Panc1 (cell line): ENCODE measurements at regions not wholly inside any gene's neighbourhood (a gene's known extent, or its start where the extent isn't known, plus 50 kb on each side); places are given as distances from the start of the nearest gene placed in this dataset.

Source experiments
- ATAC-seq: fragments of 200-7000 bp; cut with Tn5 transposase; 2 replicates; pipeline ENCODE4 v1.9.1; 2020; ENCODE audit warnings: mild to moderate bottlenecking, moderate library complexity
- BruUV-seq: library from RNA; stranded (reverse); fragments of 400-500 nt; replicated peaks from 2 replicates; lab custom pipeline; 2021; lab: Mats Ljungman, UMichigan
- CTCF ChIA-PET: fragments of 300-600 bp; sonication (Branson Sonifier 250); formaldehyde crosslinking; loops from one replicate; lab custom pipeline; 2022; ENCODE audit warnings: antibody characterized with exemption; lab: Charles Lee
- POLR2A ChIA-PET: fragments of 300-600 bp; sonication (Branson Sonifier 250); formaldehyde crosslinking; loops from one replicate; lab custom pipeline; 2022; ENCODE audit warnings: antibody characterized with exemption; lab: Charles Lee
- DNase-seq: peaks from one replicate; pipeline ENCODE4 v3.0.0-alpha.2; 2010; ENCODE audit warnings: low read depth, low spot score
- H3K27ac ChIP-seq: 2 replicates; pipeline ENCODE4 v1.5.1; 2011; ENCODE audit warnings: mild to moderate bottlenecking, low read length, inconsistent platforms
- H3K27me3 ChIP-seq: fragments of 200-500 bp; sonication (Bioruptor generic); 2 replicates; pipeline ENCODE4 v1.6.0; 2014; ENCODE audit warnings: low read length, inconsistent platforms; ENCODE audit not compliant: control insufficient read depth, insufficient read depth
- H3K36me3 ChIP-seq: fragments of 200-500 bp; sonication (Bioruptor generic); 2 replicates; pipeline ENCODE4 v1.5.1; 2014; ENCODE audit warnings: inconsistent platforms, mild to moderate bottlenecking, low read length, moderate library complexity; ENCODE audit not compliant: control insufficient read depth, insufficient read depth
- H3K4me1 ChIP-seq: 2 replicates; pipeline ENCODE4 v1.5.1; 2011; ENCODE audit warnings: inconsistent platforms, mild to moderate bottlenecking, low read length, moderate library complexity; ENCODE audit not compliant: control insufficient read depth, insufficient read depth
- H3K4me3 ChIP-seq, 2 experiments: 2 replicates each; pipeline ENCODE4 v1.5.1; 2011 to 2012; ENCODE audit warnings: low read depth in 2 of 2, low read length in 2 of 2, mild to moderate bottlenecking in 2 of 2, inconsistent platforms in 1 of 2, moderate library complexity in 1 of 2
- H3K9me3 ChIP-seq: fragments of 200-500 bp; sonication (Bioruptor generic); 2 replicates; pipeline ENCODE4 v1.5.1; 2014; ENCODE audit warnings: low read depth, mild to moderate bottlenecking, inconsistent platforms, low read length, moderate library complexity; ENCODE audit not compliant: control insufficient read depth, insufficient read depth
- POLR2AphosphoS5 ChIP-seq: IDR thresholded peaks from 2 replicates; pipeline ENCODE4 v1.6.1; 2012; ENCODE audit warnings: mild to moderate bottlenecking, low read depth, low read length, moderate library complexity
- SIN3A ChIP-seq: IDR thresholded peaks from 2 replicates; pipeline ENCODE4 v1.6.1; 2012; ENCODE audit warnings: low read depth, mild to moderate bottlenecking, low read length, moderate library complexity, borderline replicate concordance; ENCODE audit not compliant: insufficient read depth
- TCF7L2 ChIP-seq: IDR thresholded peaks from 2 replicates; pipeline ENCODE4 v1.6.1; 2011; ENCODE audit warnings: mild to moderate bottlenecking, low read depth, low read length, inconsistent platforms
- in situ Hi-C: cut with HindIII; loops from 2 replicates; pipeline ENCODE4 v1.10.0; 2016; ENCODE audit warnings: low sequenced_read_pairs, low pct_unique_long_range_greater_than_20kb
- intact Hi-C: fragments of 100-400 bp; cut with micrococcal nuclease; formaldehyde crosslinking; loops from one replicate; pipeline ENCODE4 v1.10.0; 2022; ENCODE audit not compliant: unreplicated experiment
- TF ChIP-seq, protein P1 (sequence below), 2 experiments: IDR thresholded peaks; 2 replicates each; pipeline ENCODE4 v1.6.1; 2011 to 2012; ENCODE audit warnings: low read depth in 2 of 2, control low read depth in 1 of 2, low read length in 1 of 2, mild to moderate bottlenecking in 1 of 2, moderate library complexity in 1 of 2; ENCODE audit not compliant: insufficient read depth in 1 of 2
- TF ChIP-seq, protein P2 (sequence below): fragments of 450-650 bp; IDR thresholded peaks from 2 replicates; pipeline ENCODE4 v1.5.1; 2017; ENCODE audit warnings: mild to moderate bottlenecking

DNA sequence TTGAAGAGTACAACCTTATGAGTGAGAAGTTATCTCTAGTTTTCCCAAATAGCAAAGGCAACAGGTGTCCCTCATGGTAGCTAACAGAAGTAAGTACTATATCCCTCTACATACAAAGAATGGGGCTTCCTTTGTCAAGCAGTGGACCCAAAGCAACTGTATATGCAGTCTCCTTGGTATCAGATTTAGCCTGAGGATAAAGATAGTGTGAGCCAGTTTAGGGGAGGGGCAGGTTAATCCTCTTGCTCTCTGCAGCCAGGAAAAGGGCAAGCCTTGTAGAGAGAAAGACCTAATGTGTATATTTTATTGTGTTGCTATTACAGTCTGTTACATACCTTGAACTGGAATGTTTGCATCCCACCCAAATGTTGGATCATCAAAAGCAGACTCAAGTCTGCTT lies 117.9 kb upstream of the COL8A1 start:
- Histone ChIP-seq H3K27me3 (no peaks in the 10 kb centered on the region), H3K4me1 (no peaks in the 10 kb centered on the region), H3K9me3 (no peaks in the 10 kb centered on the region), H3K4me3 (no peak overlapping the region), H3K36me3 (no peaks in the 10 kb centered on the region), H3K27ac (no peak overlapping the region)
- ATAC-seq (no peak), DNase-seq (no peak)
- POLR2A ChIA-PET, result no interaction called here
- in situ Hi-C loops (no loop called here), intact Hi-C loops (no loop called here)
- TF ChIP-seq TCF7L2 (no peak), SIN3A (no peak), POLR2AphosphoS5 (no peak)
- TF ChIP-seq, protein P1, sequence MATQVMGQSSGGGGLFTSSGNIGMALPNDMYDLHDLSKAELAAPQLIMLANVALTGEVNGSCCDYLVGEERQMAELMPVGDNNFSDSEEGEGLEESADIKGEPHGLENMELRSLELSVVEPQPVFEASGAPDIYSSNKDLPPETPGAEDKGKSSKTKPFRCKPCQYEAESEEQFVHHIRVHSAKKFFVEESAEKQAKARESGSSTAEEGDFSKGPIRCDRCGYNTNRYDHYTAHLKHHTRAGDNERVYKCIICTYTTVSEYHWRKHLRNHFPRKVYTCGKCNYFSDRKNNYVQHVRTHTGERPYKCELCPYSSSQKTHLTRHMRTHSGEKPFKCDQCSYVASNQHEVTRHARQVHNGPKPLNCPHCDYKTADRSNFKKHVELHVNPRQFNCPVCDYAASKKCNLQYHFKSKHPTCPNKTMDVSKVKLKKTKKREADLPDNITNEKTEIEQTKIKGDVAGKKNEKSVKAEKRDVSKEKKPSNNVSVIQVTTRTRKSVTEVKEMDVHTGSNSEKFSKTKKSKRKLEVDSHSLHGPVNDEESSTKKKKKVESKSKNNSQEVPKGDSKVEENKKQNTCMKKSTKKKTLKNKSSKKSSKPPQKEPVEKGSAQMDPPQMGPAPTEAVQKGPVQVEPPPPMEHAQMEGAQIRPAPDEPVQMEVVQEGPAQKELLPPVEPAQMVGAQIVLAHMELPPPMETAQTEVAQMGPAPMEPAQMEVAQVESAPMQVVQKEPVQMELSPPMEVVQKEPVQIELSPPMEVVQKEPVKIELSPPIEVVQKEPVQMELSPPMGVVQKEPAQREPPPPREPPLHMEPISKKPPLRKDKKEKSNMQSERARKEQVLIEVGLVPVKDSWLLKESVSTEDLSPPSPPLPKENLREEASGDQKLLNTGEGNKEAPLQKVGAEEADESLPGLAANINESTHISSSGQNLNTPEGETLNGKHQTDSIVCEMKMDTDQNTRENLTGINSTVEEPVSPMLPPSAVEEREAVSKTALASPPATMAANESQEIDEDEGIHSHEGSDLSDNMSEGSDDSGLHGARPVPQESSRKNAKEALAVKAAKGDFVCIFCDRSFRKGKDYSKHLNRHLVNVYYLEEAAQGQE (IDR thresholded peaks at IDR 0.05; ENCODE audit: insufficient read depth in 1 of 2, low read depth in 2 of 2, low read length in 1 of 2), result no peak
- TF ChIP-seq, protein P2, sequence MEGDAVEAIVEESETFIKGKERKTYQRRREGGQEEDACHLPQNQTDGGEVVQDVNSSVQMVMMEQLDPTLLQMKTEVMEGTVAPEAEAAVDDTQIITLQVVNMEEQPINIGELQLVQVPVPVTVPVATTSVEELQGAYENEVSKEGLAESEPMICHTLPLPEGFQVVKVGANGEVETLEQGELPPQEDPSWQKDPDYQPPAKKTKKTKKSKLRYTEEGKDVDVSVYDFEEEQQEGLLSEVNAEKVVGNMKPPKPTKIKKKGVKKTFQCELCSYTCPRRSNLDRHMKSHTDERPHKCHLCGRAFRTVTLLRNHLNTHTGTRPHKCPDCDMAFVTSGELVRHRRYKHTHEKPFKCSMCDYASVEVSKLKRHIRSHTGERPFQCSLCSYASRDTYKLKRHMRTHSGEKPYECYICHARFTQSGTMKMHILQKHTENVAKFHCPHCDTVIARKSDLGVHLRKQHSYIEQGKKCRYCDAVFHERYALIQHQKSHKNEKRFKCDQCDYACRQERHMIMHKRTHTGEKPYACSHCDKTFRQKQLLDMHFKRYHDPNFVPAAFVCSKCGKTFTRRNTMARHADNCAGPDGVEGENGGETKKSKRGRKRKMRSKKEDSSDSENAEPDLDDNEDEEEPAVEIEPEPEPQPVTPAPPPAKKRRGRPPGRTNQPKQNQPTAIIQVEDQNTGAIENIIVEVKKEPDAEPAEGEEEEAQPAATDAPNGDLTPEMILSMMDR, result no peak
- no TSS peak for BruUV-seq
- CTCF ChIA-PET, result no interaction called here

DNA sequence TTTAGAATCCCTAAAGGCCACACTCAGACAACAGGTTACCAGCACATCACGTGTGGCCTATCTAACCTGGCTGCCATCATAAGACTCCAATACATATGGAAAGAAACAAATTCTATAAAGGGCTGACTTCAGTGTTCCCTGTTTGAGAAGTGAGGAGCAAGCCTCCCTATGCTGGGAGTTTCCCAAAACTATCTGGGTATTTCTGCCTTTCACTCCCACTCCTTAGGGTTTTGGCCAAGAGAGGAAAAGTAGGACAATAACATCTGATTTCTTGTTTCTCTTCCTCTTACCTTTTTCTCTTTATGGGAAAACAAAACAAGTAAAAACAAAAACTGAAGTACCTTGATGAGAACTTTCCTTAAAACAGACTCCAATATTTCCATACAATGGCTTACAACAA lies 121.5 kb upstream of the COL8A1 start:
- ChIA-PET CTCF (no interaction called here), POLR2A (no interaction called here)
- DNase-seq (no peak), ATAC-seq (no peak)
- in situ Hi-C loops (no loop called here), intact Hi-C loops (no loop called here)
- H3K27ac ChIP-seq, result no peak overlapping the region
- no peaks in the 10 kb centered on the region for H3K9me3 ChIP-seq
- H3K27me3 ChIP-seq, result no peaks in the 10 kb centered on the region
- TF ChIP-seq POLR2AphosphoS5 (no peak), TCF7L2 (no peak), SIN3A (no peak)
- TF ChIP-seq, protein P2, result no peak
- TF ChIP-seq, protein P1 (IDR thresholded peaks at IDR 0.05; ENCODE audit: insufficient read depth in 1 of 2, low read depth in 2 of 2, low read length in 1 of 2), result no peak
- H3K4me1 ChIP-seq, result no peaks in the 10 kb centered on the region
- no peaks in the 10 kb centered on the region for H3K36me3 ChIP-seq
- no peak overlapping the region for H3K4me3 ChIP-seq
- BruUV-seq, result no TSS peak
